Lower leg skin (tissue), 4 donors: ENCODE measurements at regions not wholly inside any gene's neighbourhood (a gene's known extent, or its start where the extent isn't known, plus 50 kb on each side); places are given as distances from the start of the nearest gene placed in this dataset.
"Not testable (repeated sequence)": the region's sequence is repeated elsewhere in the genome, so short reads cannot be mapped to it uniquely, and the experiment has no call there.

ENCODE experiments used
- DNase-seq, 2 donors: peaks; one replicate each; pipeline ENCODE4 v3.0.0-alpha.2; 2019; ENCODE audit warnings: low spot score in 2 of 2
- H3K4me3 ChIP-seq: fragments of 200-600 bp; sonication (generic); 2 replicates; pipeline ENCODE4 v1.5.1; 2017; ENCODE audit warnings: mild to moderate bottlenecking, low read depth; ENCODE audit not compliant: poor library complexity, severe bottlenecking
- POLR2A ChIP-seq, 2 donors: fragments of 450-650 bp; IDR thresholded peaks; one replicate each; pipeline ENCODE4 v1.6.1; 2016 to 2017; ENCODE audit warnings: antibody characterized with exemption in 2 of 2, mild to moderate bottlenecking in 1 of 2, moderate library complexity in 1 of 2
- WGBS, 2 donors: methylation state at CpG; one replicate each; pipeline ENCODE4 v1.1.5; 2018; 5-methylcytosine and 5-hydroxymethylcytosine counted together
- intact Hi-C: fragments of 100-400 bp; cut with DNase I; formaldehyde crosslinking; loops from one replicate; pipeline ENCODE4 v1.15.0; 2023; ENCODE audit warnings: low total_unique reads
- TF ChIP-seq, protein P1 (sequence below), 3 donors: fragments of 450-650 bp; IDR thresholded peaks; one replicate each; pipeline ENCODE4 v1.5.1; 2016; ENCODE audit warnings: antibody characterized with exemption in 3 of 3, mild to moderate bottlenecking in 3 of 3, moderate library complexity in 2 of 3

DNA sequence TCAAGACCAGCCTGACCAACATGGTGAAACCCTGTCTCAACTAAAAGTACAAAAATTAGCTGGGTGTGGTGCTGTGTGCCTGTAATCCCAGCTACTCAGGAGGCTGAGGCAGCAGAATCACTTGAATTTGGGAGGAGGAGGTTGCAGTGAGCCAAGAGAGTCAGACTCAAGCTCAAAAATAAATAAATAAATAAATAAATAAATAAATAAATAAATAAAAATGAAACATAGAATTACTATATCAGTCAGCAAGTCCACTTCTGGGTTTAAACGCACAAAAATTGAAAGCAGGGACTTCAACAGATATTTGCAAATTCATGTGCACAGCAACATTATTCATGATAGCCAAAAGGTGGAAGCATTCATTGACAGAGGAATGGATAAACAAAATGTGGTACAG lies 875.2 kb upstream of the ALG10B start:
- 80 to 100% methylated on average over 1 of the region's 1 CpG for WGBS, 2 donors
- intact Hi-C loops, DNase-seq, H3K4me3 ChIP-seq: not testable (repeated sequence)

DNA sequence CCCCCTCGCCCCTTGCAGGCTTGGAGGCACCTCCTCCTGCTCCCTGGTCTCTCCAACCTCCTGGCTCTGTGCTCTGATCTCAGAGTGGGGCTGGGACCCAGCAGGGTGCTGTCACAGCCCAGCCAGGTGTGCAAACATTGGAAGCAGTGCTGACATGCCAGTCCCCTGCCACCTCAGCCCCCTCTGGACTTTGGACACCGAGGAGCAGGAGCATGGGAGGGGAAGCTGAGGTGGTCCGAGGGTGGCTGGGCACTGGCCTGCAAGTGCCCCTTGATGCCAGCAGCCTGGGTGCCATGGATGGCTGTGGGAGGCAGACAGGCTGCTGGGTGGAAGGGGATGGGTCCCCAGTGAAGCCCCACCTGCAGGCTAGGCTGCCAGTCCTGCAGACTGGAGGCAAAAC lies 860.9 kb upstream of the ALG10B start:
- intact Hi-C loops, H3K4me3 ChIP-seq, DNase-seq: not testable (repeated sequence)
- WGBS, 2 donors = 12 to 43% methylated on average over 3 of the region's 3 CpGs

DNA sequence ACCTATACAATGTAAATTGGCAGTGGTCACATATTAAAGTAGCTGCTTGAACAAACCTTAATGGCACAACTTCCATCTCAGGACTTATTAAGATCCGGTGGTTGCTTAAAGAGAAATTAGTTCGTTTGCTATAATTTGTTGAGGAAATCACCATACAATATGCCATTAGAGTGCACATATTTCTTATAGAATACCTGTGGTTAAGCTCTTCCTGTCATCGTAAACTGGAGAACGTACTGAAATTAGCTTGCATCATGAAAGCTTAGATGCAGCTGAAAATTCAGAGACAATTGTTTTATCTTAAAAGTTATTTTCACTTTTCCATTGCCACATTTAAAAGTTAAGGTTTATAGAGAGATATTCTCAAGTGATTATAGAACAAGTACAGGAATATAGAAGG lies 818.6 kb upstream of the ALG10B start:
- intact Hi-C loops, H3K4me3 ChIP-seq, DNase-seq: not testable (repeated sequence)
- 73 to 82% methylated on average over 4 of the region's 4 CpGs for WGBS, 2 donors

DNA sequence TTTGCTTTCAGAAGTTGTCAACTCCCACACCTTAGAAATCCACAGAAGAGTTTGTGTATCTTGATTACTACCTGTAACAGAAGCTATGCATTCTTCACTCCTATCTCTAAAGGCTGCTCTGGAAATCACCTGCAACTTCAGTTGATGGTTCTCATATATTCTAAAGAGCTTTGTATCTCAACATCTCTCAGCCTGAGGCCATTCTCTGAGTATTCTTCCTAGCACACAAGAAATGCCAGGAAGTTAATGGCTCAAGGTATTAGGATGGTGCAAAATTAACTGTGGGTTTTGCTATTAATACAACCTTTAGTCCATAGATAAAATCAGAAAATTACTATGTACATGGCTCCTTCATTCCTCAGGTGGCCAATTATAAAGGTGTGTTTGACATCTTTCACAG lies 806.3 kb upstream of the ALG10B start:
- DNase-seq, H3K4me3 ChIP-seq, intact Hi-C loops: not testable (repeated sequence)

DNA sequence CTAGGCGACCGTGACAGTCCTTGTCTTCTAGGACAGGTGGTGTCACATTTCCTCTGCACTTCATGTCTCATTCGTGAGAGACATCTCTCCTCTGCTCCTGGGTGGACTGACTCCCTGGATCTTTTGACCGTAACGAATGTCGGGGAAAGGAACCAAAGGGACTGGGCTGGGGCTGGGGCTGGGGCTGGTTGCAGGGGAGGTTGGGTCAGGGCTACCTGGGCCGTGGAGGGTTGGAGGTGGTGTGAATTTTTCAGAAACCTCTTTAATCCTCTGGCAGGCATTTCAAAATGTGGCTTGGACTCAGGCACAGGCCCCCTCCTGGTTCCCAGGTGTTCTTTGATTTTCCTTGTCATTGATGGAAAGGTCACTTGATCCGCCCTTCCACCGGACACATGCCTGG lies 776.0 kb upstream of the ALG10B start:
- H3K4me3 ChIP-seq, DNase-seq, intact Hi-C loops: not testable (repeated sequence)
- 88 to 92% methylated on average over 9 of the region's 9 CpGs for WGBS, 2 donors

DNA sequence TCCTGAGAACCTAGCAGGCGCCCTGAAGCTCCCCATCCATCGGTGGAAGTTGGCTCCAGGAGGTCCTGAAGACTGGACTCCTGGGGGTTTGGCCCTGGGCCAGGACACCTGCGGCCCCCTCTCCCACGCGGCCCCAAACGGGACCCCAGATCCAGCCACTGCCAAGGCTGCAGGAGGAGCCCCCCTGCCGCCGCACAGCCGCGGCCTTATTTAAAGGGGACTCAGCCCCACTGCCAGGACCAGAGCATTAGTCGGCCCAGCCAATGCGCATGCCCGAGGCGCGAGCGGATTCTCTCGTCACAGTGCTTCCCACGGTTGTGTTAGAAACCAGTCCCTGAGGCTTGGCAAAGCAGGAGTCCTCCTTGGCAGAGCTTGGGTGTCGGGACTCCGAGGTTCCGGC lies 775.2 kb upstream of the ALG10B start:
- TF ChIP-seq, protein P1, sequence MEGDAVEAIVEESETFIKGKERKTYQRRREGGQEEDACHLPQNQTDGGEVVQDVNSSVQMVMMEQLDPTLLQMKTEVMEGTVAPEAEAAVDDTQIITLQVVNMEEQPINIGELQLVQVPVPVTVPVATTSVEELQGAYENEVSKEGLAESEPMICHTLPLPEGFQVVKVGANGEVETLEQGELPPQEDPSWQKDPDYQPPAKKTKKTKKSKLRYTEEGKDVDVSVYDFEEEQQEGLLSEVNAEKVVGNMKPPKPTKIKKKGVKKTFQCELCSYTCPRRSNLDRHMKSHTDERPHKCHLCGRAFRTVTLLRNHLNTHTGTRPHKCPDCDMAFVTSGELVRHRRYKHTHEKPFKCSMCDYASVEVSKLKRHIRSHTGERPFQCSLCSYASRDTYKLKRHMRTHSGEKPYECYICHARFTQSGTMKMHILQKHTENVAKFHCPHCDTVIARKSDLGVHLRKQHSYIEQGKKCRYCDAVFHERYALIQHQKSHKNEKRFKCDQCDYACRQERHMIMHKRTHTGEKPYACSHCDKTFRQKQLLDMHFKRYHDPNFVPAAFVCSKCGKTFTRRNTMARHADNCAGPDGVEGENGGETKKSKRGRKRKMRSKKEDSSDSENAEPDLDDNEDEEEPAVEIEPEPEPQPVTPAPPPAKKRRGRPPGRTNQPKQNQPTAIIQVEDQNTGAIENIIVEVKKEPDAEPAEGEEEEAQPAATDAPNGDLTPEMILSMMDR (IDR thresholded peaks at IDR 0.05) = no peak
- TF ChIP-seq POLR2A (IDR thresholded peaks at IDR 0.05) = no peak
- H3K4me3 ChIP-seq = no peak overlapping the region
- WGBS, 2 donors = 86 to 95% methylated on average over 3 to 11 of the region's 21 CpGs
- DNase-seq = no peak
- intact Hi-C loops = no loop called here

DNA sequence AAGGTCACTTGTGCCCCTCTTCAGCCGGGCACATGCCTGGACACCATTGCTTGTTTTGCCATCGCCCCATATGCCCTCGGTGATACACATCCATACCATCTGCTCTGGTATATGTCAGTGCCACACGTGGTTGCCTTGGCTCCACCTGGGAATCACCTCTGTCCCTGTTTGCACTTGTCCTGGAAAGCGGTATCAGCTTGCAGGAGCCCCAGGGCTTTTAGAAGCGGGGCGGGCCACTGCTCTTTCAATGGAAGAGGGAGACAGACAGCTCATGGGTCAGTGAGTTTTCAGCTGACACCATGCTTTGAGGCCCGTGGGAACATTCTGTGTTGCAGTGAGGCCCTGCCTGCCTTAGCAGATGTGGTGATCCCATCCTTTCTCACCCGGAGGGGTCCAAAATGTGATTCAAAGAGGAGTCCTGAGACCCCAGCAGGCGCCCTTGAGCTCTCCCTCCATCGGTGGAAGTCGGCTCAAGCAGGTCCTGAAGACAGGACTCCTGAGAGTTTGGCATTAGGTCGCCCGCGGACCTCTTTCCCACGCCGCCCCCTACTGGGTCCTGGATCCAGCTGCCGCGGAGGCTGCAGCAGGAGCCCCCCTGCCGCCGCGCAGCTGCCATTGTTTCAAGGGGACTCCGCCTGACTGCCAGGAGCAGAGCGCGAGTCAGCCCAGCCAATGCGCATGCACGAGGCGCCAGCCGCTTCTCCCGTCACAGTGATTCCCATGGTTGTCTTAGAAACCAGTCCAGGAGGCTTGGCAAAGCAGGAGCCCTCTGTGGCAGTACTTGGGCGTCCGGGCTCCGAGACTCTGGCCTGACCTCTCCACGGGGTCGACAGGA lies 773.2 kb upstream of the ALG10B start:
- DNase-seq = peak in 1 of 2 donors; percentile 79
- intact Hi-C loops = no loop called here
- no peak for TF ChIP-seq POLR2A (IDR thresholded peaks at IDR 0.05)
- TF ChIP-seq, protein P1 (IDR thresholded peaks at IDR 0.05) = no peak
- H3K4me3 ChIP-seq = no peak overlapping the region
- 83 to 84% methylated on average over 24 to 35 of the region's 35 CpGs for WGBS, 2 donors

DNA sequence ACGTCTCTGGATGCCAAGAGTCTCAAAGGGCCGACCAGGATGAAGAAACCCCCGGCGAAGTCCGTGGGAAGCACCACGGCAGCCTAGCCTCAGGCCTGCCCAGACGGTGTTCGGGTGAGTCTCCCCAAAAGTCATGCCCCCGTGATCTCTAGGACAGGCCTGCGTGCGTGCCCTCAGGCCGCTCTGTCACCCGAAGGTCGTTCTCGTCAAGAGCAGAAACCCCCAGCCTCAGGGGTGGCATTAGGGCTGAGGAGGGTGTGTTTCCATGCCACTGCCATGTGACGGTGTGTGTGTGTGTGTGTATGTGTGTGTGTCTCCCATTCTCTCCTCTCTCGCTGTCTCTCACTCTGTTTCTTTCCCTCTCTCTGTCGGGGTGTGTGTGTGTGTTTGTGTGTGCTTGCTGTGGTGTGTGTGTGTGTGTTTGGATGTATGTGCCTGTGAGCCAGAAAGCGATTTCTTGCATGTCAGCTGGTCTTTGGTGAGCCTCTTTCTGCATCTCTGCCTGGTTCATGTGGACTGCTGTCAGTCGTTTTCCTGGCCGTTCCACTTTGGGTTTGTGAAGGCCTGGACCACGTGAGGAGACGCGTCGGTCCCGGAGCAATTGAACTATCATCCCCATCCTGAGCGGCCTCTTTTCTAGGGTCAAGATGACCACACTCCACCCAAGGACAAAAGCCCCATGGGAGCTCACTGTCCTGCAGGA lies 772.5 kb upstream of the ALG10B start:
- 88 to 92% methylated on average over 25 to 27 of the region's 27 CpGs for WGBS, 2 donors
- peak in 1 of 2 donors; percentile 50 for DNase-seq
- no peak for TF ChIP-seq POLR2A (IDR thresholded peaks at IDR 0.05)
- TF ChIP-seq, protein P1 (IDR thresholded peaks at IDR 0.05) = no peak
- intact Hi-C loops = no loop called here
- H3K4me3 ChIP-seq = no peak overlapping the region

DNA sequence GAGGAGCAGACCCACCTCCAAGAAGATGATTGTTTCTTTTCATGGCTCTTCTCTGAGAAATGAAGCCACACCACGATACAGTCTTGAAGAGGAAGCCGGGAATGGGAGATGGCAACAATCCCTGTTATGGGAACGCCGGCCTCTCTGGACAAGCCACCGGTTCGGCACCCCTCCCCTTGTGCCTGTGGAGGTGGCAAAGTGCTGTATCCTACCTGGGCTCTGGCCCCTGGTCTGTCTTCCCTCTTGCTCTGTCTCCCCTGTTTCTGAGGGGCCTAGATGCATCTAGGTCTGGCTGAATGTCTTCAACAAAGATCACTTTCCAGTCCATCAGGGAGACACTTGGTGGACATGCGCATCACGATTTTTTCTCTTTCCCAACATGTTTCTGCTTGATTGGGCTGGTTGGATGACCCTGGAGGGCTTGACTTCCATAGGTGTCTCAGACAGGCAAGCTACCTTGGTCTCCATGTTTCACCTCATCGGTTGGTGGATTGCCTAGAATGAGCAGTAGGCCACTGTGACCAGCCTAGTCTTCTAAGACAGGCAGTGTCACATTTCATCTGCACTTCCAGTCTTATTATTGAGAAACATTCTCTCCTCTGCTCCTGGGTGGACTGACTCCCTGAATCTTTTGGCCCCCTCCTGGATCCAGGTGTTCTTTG lies 771.8 kb upstream of the ALG10B start:
- WGBS, 2 donors = 80 to 85% methylated on average over 9 of the region's 9 CpGs
- intact Hi-C loops, DNase-seq, H3K4me3 ChIP-seq: not testable (repeated sequence)
